Esophagus squamous epithelium (tissue), 5 donors: ENCODE measurements at regions not wholly inside any gene's neighbourhood (a gene's known extent, or its start where the extent isn't known, plus 50 kb on each side); places are given as distances from the start of the nearest gene placed in this dataset.

ENCODE experiments used
- DNase-seq: peaks from one replicate; lab custom pipeline; 2025; lab: John Stamatoyannopoulos, UW
- H3K27ac ChIP-seq, 4 donors: fragments of 200-600 bp; sonication (generic); one replicate each; pipeline ENCODE4 v1.5.1; 2016 to 2019; ENCODE audit warnings: mild to moderate bottlenecking in 1 of 4
- H3K27me3 ChIP-seq, 4 donors: fragments of 200-600 bp; sonication (generic); 1 replicate in 3 of 4; 2 replicates in 1 of 4; pipeline versions ENCODE4 v1.5.1 to v1.6.0; 2017 to 2021; ENCODE audit warnings: antibody characterized with exemption in 1 of 4
- H3K36me3 ChIP-seq, 3 donors: fragments of 200-600 bp; sonication (generic); one replicate each; pipeline ENCODE4 v1.5.1; 2016 to 2019
- H3K4me1 ChIP-seq, 3 donors: fragments of 200-600 bp; sonication (generic); one replicate each; pipeline ENCODE4 v1.5.1; 2017 to 2019
- H3K4me3 ChIP-seq, 4 donors: fragments of 200-600 bp; sonication (generic); 1 replicate in 3 of 4; 2 replicates in 1 of 4; pipeline ENCODE4 v1.5.1; 2016 to 2019; ENCODE audit warnings: mild to moderate bottlenecking in 2 of 4, moderate library complexity in 1 of 4
- H3K9me3 ChIP-seq, 3 donors: fragments of 200-600 bp; sonication (generic); one replicate each; pipeline ENCODE4 v1.5.1; 2016 to 2019
- CTCF ChIP-seq, 6 experiments: fragments of 450-650 bp in 4 of 6; fragments of 200-600 bp in 2 of 6; sonication (generic) in 2 of 6; IDR thresholded peaks; one replicate each; pipeline ENCODE4 v1.5.1; 2016 to 2019; ENCODE audit warnings: antibody characterized with exemption in 6 of 6, mild to moderate bottlenecking in 4 of 6, moderate library complexity in 4 of 6
- POLR2A ChIP-seq, 4 donors: fragments of 450-650 bp; IDR thresholded peaks; one replicate each; pipeline ENCODE4 v1.6.1; 2017; ENCODE audit warnings: antibody characterized with exemption in 4 of 4, mild to moderate bottlenecking in 4 of 4, moderate library complexity in 3 of 4
- WGBS, 2 donors: methylation state at CpG; one replicate each; pipeline ENCODE4 v1.1.5; 2018; 5-methylcytosine and 5-hydroxymethylcytosine counted together
- intact Hi-C: fragments of 100-400 bp; cut with DNase I; formaldehyde crosslinking; loops from one replicate; pipeline ENCODE4 v1.15.0; 2022
- donor health status: DM: yes; HTN: yes; CAD: no.

- Histone ChIP-seq H3K4me1 (peaks cover 0 to 7% (median 0%) of the 10 kb centered on the region in 3 donors), H3K27me3 (peaks cover 0 to 16% (median 0%) of the 10 kb centered on the region in 4 donors), H3K36me3 (no peaks in the 10 kb centered on the region), H3K27ac (no peak overlapping the region), H3K4me3 (no peak overlapping the region), H3K9me3 (no peaks in the 10 kb centered on the region)
- intact Hi-C loops, result no loop called here
- 76 to 84% methylated on average over 3 to 15 of the region's 17 CpGs for WGBS, 2 donors
- no peak for TF ChIP-seq CTCF (IDR thresholded peaks at IDR 0.05)
- TF ChIP-seq POLR2A (IDR thresholded peaks at IDR 0.05), result no peak
- no peak for DNase-seq
Measured at GRCh38 chr17:79513820-79514535, 96.9 kb downstream of the RBFOX3 start.

GRCh38 chr17:79513206-79513605 lies 97.6 kb downstream of the RBFOX3 start:
- peaks cover 0 to 16% (median 0%) of the 10 kb centered on the region in 4 donors for H3K27me3 ChIP-seq
- DNase-seq, result no peak
- WGBS, 2 donors, result 71% methylated on average over 1 of the region's 4 CpGs; no CpG with 5 or more reads in 1 of the 2 donors

GRCh38 chr17:79511471-79511870 lies 99.4 kb downstream of the RBFOX3 start:
- Histone ChIP-seq H3K4me3 (no peak overlapping the region), H3K27me3 (peaks cover 0 to 13% (median 0%) of the 10 kb centered on the region in 4 donors), H3K27ac (no peak overlapping the region), H3K36me3 (no peaks in the 10 kb centered on the region), H3K9me3 (no peaks in the 10 kb centered on the region), H3K4me1 (no peaks in the 10 kb centered on the region)
- no peak for DNase-seq
- 47 to 56% methylated on average over 2 to 3 of the region's 12 CpGs for WGBS, 2 donors
- intact Hi-C loops, result no loop called here
- TF ChIP-seq POLR2A (IDR thresholded peaks at IDR 0.05) (no peak), CTCF (IDR thresholded peaks at IDR 0.05) (no peak)

More at GRCh38 chr17:79513206-79513605, 97.6 kb downstream of the RBFOX3 start:
- no peaks in the 10 kb centered on the region for H3K4me1 ChIP-seq
- H3K36me3 ChIP-seq, result no peaks in the 10 kb centered on the region
- no peak overlapping the region for H3K27ac ChIP-seq
- H3K4me3 ChIP-seq, result no peak overlapping the region
- H3K9me3 ChIP-seq, result no peaks in the 10 kb centered on the region
- TF ChIP-seq CTCF (IDR thresholded peaks at IDR 0.05), result no peak
- intact Hi-C loops, result no loop called here

DNA sequence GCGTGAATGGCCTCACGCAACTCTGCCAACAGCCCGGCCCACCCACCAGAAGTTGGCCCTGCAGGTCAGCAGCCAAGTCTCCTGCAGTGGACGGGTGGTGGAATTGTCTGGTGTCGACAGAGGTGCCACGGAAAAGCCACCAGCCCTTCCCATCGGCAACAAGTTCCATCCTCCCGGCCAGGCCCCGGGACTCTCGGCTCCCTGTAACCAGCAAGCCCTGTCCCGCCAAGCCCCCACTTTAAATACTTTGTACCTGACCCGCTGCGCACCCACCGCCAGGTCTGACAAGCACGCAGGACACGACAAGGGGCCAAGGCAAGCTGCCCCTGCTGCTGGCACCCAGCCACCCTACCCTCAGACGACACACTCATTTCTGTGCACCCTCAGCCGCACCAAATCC lies 100.8 kb downstream of the RBFOX3 start:
- Histone ChIP-seq H3K36me3 (no peaks in the 10 kb centered on the region), H3K4me1 (no peaks in the 10 kb centered on the region), H3K27ac (no peak overlapping the region), H3K4me3 (no peak overlapping the region), H3K27me3 (peaks cover 0 to 13% (median 0%) of the 10 kb centered on the region in 4 donors), H3K9me3 (no peaks in the 10 kb centered on the region)
- TF ChIP-seq POLR2A (IDR thresholded peaks at IDR 0.05) (no peak), CTCF (IDR thresholded peaks at IDR 0.05) (no peak)
- intact Hi-C loops, result no loop called here
- DNase-seq, result no peak
- 83 to 85% methylated on average over 14 to 16 of the region's 18 CpGs for WGBS, 2 donors

DNA sequence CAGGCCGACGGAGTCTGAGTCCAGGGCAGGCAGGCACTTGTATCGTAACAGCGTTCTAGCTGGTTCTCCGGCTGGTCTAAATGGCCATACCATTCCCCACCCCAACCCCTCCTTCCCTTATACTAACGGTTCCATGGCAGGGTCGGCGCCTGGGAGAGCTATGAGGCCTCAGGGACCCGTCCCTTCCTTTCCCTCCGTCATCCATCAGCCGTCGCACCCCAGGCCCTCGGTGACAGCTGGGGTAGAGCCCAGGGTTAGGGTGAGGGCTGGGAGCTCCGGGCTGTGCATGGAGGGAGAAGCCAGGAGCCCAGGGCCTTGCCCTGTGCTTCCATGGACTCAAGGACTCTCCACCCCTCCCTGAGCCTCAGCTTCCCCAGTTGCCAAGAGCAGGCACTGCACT lies 101.4 kb downstream of the RBFOX3 start:
- H3K27ac ChIP-seq, result no peak overlapping the region
- no peak overlapping the region for H3K4me3 ChIP-seq
- intact Hi-C loops, result no loop called here
- H3K36me3 ChIP-seq, result no peaks in the 10 kb centered on the region
- whole genome bisulfite sequencing, 2 donors, result 77 to 87% methylated on average over 7 to 10 of the region's 14 CpGs
- no peak for DNase-seq
- TF ChIP-seq CTCF (IDR thresholded peaks at IDR 0.05), result no peak
- no peak for TF ChIP-seq POLR2A (IDR thresholded peaks at IDR 0.05)
- H3K4me1 ChIP-seq, result no peaks in the 10 kb centered on the region
- H3K27me3 ChIP-seq, result peaks cover 0 to 13% (median 0%) of the 10 kb centered on the region in 4 donors
- H3K9me3 ChIP-seq, result no peaks in the 10 kb centered on the region
